SK-N-MC (cell line): ENCODE measurements at regions not wholly inside any gene's neighbourhood (a gene's known extent, or its start where the extent isn't known, plus 50 kb on each side); places are given as distances from the start of the nearest gene placed in this dataset.

Experiments
- EZH2 ChIP-seq: fragments of 200-600 bp; sonication (generic); IDR thresholded peaks from one replicate; pipeline ENCODE4 v1.6.1; 2017; ENCODE audit warnings: antibody characterized with exemption
- POLR2AphosphoS5 ChIP-seq: IDR thresholded peaks from 2 replicates; pipeline ENCODE4 v1.6.1; 2012; ENCODE audit warnings: mild to moderate bottlenecking, low read depth, low read length, borderline replicate concordance

DNA sequence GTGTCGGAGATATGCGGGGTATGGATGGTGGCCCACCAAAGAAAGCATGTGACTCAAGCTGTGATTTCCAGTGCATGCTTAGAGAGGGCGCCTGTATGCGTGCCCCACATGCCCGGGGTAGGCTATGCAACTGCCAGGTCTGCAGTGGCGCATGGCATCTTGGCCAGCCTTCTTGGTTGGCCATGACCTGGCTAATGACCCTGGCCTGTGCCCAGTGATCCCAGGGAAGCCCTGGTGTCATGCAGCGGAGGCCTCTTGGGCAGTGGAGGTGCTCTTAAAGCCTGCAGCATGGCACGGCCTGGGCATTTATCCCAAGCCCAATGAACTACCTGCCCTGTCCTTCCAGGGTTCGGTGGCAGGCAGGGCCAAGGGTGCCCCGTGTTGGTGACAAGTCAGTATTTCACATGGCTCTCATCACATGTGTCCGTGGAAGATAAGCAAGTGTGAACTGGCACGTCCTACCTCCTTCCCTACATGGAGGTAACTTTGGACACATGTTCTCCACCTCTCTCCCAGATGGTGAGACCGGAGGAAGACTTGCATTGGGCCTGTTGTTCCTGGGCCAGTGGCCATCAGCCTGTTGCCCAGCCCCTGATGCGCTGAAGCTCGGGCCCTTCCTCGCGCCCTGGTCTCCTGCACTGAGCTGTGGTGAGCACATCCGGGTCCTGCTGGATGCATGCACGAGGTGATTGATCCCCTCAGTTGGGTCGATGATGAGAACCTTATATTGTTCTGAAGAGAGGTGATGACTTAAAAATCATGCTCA lies 192.0 kb downstream of the UBE3A start:
- TF ChIP-seq POLR2AphosphoS5 (no peak), EZH2 (no peak)
